Prostate gland (tissue), 2 donors: ENCODE measurements at regions not wholly inside any gene's neighbourhood (a gene's known extent, or its start where the extent isn't known, plus 50 kb on each side); places are given as distances from the start of the nearest gene placed in this dataset.

Source experiments
- POLR2A ChIP-seq: fragments of 450-650 bp; IDR thresholded peaks from one replicate; pipeline ENCODE4 v1.6.1; 2016; ENCODE audit warnings: antibody characterized with exemption, mild to moderate bottlenecking
- TF ChIP-seq, protein P1 (sequence below), 4 experiments: fragments of 200-600 bp in 2 of 4; fragments of 450-650 bp in 2 of 4; sonication (generic) in 2 of 4; IDR thresholded peaks; 1 replicate in 3 of 4; 2 replicates in 1 of 4; pipeline ENCODE4 v1.5.1; 2016 to 2019; ENCODE audit warnings: antibody characterized with exemption in 4 of 4, mild to moderate bottlenecking in 2 of 4, moderate library complexity in 2 of 4

- TF ChIP-seq, protein P1, sequence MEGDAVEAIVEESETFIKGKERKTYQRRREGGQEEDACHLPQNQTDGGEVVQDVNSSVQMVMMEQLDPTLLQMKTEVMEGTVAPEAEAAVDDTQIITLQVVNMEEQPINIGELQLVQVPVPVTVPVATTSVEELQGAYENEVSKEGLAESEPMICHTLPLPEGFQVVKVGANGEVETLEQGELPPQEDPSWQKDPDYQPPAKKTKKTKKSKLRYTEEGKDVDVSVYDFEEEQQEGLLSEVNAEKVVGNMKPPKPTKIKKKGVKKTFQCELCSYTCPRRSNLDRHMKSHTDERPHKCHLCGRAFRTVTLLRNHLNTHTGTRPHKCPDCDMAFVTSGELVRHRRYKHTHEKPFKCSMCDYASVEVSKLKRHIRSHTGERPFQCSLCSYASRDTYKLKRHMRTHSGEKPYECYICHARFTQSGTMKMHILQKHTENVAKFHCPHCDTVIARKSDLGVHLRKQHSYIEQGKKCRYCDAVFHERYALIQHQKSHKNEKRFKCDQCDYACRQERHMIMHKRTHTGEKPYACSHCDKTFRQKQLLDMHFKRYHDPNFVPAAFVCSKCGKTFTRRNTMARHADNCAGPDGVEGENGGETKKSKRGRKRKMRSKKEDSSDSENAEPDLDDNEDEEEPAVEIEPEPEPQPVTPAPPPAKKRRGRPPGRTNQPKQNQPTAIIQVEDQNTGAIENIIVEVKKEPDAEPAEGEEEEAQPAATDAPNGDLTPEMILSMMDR (IDR thresholded peaks at IDR 0.05) = no peak
- no peak for TF ChIP-seq POLR2A
Measured at GRCh38 chr17:21538615-21539014, 153.7 kb upstream of the KCNJ18 start.
